Ishikawa (cell line): ENCODE measurements at regions not wholly inside any gene's neighbourhood (a gene's known extent, or its start where the extent isn't known, plus 50 kb on each side); places are given as distances from the start of the nearest gene placed in this dataset.

Experiments used
- CEBPB ChIP-seq: IDR thresholded peaks from 2 replicates; pipeline ENCODE4 v1.6.1; 2012
- CREB1 ChIP-seq: IDR thresholded peaks from 2 replicates; pipeline ENCODE4 v1.6.1; 2012; ENCODE audit warnings: low read depth
- EGR1 ChIP-seq: IDR thresholded peaks from 2 replicates; pipeline ENCODE4 v1.6.1; 2012
- EP300 ChIP-seq: IDR thresholded peaks from 2 replicates; pipeline ENCODE4 v1.6.1; 2012; ENCODE audit warnings: borderline replicate concordance
- FOXM1 ChIP-seq: IDR thresholded peaks from 2 replicates; pipeline ENCODE4 v1.6.1; 2012; ENCODE audit warnings: low read depth, borderline replicate concordance
- MAX ChIP-seq: IDR thresholded peaks from 2 replicates; pipeline ENCODE4 v1.6.1; 2012
- NFIC ChIP-seq: IDR thresholded peaks from 2 replicates; pipeline ENCODE4 v1.6.1; 2012
- RAD21 ChIP-seq: IDR thresholded peaks from 2 replicates; pipeline ENCODE4 v1.6.1; 2012; ENCODE audit warnings: low read depth
- REST ChIP-seq: IDR thresholded peaks from 2 replicates; pipeline ENCODE4 v1.6.1; 2012; ENCODE audit warnings: low read depth, mild to moderate bottlenecking
- TAF1 ChIP-seq: IDR thresholded peaks from 2 replicates; pipeline ENCODE4 v1.6.1; 2012; ENCODE audit warnings: low read depth, mild to moderate bottlenecking
- TCF12 ChIP-seq: IDR thresholded peaks from 2 replicates; pipeline ENCODE4 v1.6.1; 2012; ENCODE audit warnings: low read depth
- TEAD4 ChIP-seq: IDR thresholded peaks from 2 replicates; pipeline ENCODE4 v1.6.1; 2012
- USF1 ChIP-seq: IDR thresholded peaks from 2 replicates; pipeline ENCODE4 v1.6.1; 2012
- YY1 ChIP-seq: IDR thresholded peaks from 2 replicates; pipeline ENCODE4 v1.6.1; 2012; ENCODE audit warnings: low read depth
- ZBTB7A ChIP-seq: IDR thresholded peaks from 2 replicates; pipeline ENCODE4 v1.6.1; 2012; ENCODE audit warnings: low read depth

DNA sequence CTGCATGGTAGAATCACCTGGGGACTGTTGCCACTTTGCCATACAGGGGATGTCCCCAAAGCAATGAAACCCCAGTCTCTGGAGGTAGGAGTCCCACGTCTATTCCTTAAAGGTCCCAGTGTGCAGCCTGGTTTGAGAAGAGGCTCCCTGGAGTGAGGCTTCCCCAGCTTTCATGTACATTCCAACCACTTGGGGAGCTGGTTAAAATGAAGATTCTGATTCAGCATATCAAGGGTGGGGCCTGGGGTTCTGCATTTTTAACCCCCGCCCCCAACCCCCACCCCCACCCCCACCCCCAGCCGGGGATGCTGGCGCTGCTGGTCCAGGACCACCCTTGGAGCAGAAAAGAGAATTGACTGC lies 241.2 kb downstream of the FOXL1 start:
- no peak for TF ChIP-seq EGR1
- TF ChIP-seq RAD21: no peak
- TF ChIP-seq TAF1: no peak
- TF ChIP-seq EP300: no peak
- TF ChIP-seq USF1: no peak
- TF ChIP-seq FOXM1: no peak
- TF ChIP-seq MAX: no peak
- TF ChIP-seq REST: no peak
- no peak for TF ChIP-seq CEBPB
- no peak for TF ChIP-seq YY1
- TF ChIP-seq NFIC: no peak
- no peak for TF ChIP-seq ZBTB7A
- no peak for TF ChIP-seq TEAD4
- TF ChIP-seq CREB1: no peak
- TF ChIP-seq TCF12: no peak

- TF ChIP-seq EP300: no peak
- no peak for TF ChIP-seq TCF12
- TF ChIP-seq USF1: no peak
- TF ChIP-seq ZBTB7A: no peak
These were observed 243.5 kb downstream of the FOXL1 start for GRCh38 chr16:86821895-86822294.

GRCh38 chr16:86823125-86823524 lies 244.8 kb downstream of the FOXL1 start:
- TF ChIP-seq FOXM1 (no peak), REST (no peak), CEBPB (no peak), CREB1 (no peak), EGR1 (no peak), YY1 (no peak), ZBTB7A (no peak), USF1 (no peak)

GRCh38 chr16:86823888-86824671 lies 245.7 kb downstream of the FOXL1 start:
- TF ChIP-seq USF1 (no peak), REST (no peak), EP300 (no peak), YY1 (no peak), CREB1 (no peak), EGR1 (no peak), TEAD4 (no peak), FOXM1 (no peak), NFIC (no peak), CEBPB (no peak), ZBTB7A (no peak), TCF12 (no peak), TAF1 (no peak), RAD21 (no peak)
